ENCODE measurements at regions not wholly inside any gene's neighbourhood (a gene's known extent, or its start where the extent isn't known, plus 50 kb on each side); places are given as distances from the start of the nearest gene placed in this dataset.

GRCh38 chr18:1691863-1692262 is 787.2 kb downstream of the ADCYAP1 start:
- TF ChIP-seq CTCF (IDR thresholded peaks at IDR 0.05; ENCODE audit: low read depth, low read length): no peak
- Histone ChIP-seq H3K9me3 (ENCODE audit: severe bottlenecking) (no peaks in the 10 kb centered on the region), H3K27me3 (ENCODE audit: insufficient read depth, low read depth, severe bottlenecking) (no peaks in the 10 kb centered on the region), H3K36me3 (no peaks in the 10 kb centered on the region), H3K4me3 (ENCODE audit: low read depth, low read length) (no peak overlapping the region), H3K27ac (no peak overlapping the region)
- no peak for DNase-seq

DNA sequence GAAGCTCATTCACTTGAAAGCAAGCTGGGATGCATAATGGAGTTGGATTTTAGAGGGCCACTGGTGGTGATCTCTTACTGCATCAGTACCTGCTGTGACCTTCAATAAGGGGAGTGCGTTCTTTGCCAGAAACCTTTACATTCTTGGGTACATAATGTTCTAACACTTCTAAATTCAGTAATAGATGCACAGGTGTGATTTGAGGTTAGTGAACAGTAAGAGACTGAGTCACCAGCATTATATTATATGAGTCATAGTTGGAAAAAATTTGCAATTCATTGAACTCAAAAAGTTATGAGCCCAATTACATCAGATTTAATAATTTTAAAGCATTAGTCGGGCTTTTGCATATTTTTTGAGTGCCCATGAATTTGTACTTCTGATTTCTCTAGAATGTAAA is 803.3 kb downstream of the ADCYAP1 start:
- Histone ChIP-seq H3K9me3 (ENCODE audit: severe bottlenecking) (no peaks in the 10 kb centered on the region), H3K36me3 (no peaks in the 10 kb centered on the region), H3K4me3 (ENCODE audit: low read depth, low read length) (no peak overlapping the region), H3K27ac (no peak overlapping the region), H3K27me3 (ENCODE audit: insufficient read depth, low read depth, severe bottlenecking) (no peaks in the 10 kb centered on the region)
- DNase-seq: no peak
- no peak for TF ChIP-seq CTCF (IDR thresholded peaks at IDR 0.05; ENCODE audit: low read depth, low read length)

- H3K27me3 ChIP-seq (ENCODE audit: insufficient read depth, low read depth, severe bottlenecking): no peaks in the 10 kb centered on the region
- DNase-seq: no peak
- no peaks in the 10 kb centered on the region for H3K36me3 ChIP-seq
- no peak overlapping the region for H3K27ac ChIP-seq
- no peak overlapping the region for H3K4me3 ChIP-seq (ENCODE audit: low read depth, low read length)
- TF ChIP-seq CTCF (IDR thresholded peaks at IDR 0.05; ENCODE audit: low read depth, low read length): no peak
- no peaks in the 10 kb centered on the region for H3K9me3 ChIP-seq (ENCODE audit: severe bottlenecking)
Measured at GRCh38 chr18:1710114-1710513, 805.4 kb downstream of the ADCYAP1 start.

- Histone ChIP-seq H3K27ac (no peak overlapping the region), H3K27me3 (ENCODE audit: insufficient read depth, low read depth, severe bottlenecking) (no peaks in the 10 kb centered on the region), H3K4me3 (ENCODE audit: low read depth, low read length) (no peak overlapping the region), H3K9me3 (ENCODE audit: severe bottlenecking) (no peaks in the 10 kb centered on the region), H3K36me3 (no peaks in the 10 kb centered on the region)
- peak; percentile 6 for DNase-seq
- TF ChIP-seq CTCF (IDR thresholded peaks at IDR 0.05; ENCODE audit: low read depth, low read length): no peak
Measured at GRCh38 chr18:1732143-1732542, 827.5 kb downstream of the ADCYAP1 start.

GRCh38 chr18:1746131-1746530 is 825.2 kb downstream of the METTL4 start:
- Histone ChIP-seq H3K27ac (no peak overlapping the region), H3K9me3 (ENCODE audit: severe bottlenecking) (no peaks in the 10 kb centered on the region), H3K27me3 (ENCODE audit: insufficient read depth, low read depth, severe bottlenecking) (no peaks in the 10 kb centered on the region), H3K4me3 (ENCODE audit: low read depth, low read length) (no peak overlapping the region), H3K36me3 (no peaks in the 10 kb centered on the region)
- DNase-seq: no peak
- no peak for TF ChIP-seq CTCF (IDR thresholded peaks at IDR 0.05; ENCODE audit: low read depth, low read length)

DNA sequence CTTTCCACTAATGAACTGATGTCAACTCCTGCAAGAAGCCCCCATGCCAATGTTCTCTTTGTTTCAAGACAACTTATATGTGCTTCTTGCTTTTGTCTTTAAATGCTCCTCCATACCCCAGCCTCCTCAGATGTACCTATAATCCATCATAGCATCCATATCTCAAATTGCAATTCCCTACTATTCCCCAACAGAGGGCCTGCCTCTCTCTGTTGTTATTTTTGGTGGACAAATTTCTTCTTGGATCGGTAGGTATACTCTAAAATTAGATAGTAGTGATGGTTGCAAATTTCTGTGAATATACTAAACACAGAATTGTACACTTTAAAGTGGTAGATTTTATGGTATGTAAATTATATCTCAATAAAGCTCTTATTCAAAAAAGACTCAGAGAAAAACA is 820.1 kb downstream of the METTL4 start:
- TF ChIP-seq CTCF (IDR thresholded peaks at IDR 0.05; ENCODE audit: low read depth, low read length): no peak
- H3K27me3 ChIP-seq (ENCODE audit: insufficient read depth, low read depth, severe bottlenecking): no peaks in the 10 kb centered on the region

More for the DNA sequence above, 820.1 kb downstream of the METTL4 start:
- H3K36me3 ChIP-seq: no peaks in the 10 kb centered on the region
- DNase-seq: no peak
- H3K4me3 ChIP-seq (ENCODE audit: low read depth, low read length): no peak overlapping the region
- H3K9me3 ChIP-seq (ENCODE audit: severe bottlenecking): no peaks in the 10 kb centered on the region
- H3K27ac ChIP-seq: no peak overlapping the region
